A673 (cell line): ENCODE measurements at regions not wholly inside any gene's neighbourhood (a gene's known extent, or its start where the extent isn't known, plus 50 kb on each side); places are given as distances from the start of the nearest gene placed in this dataset.

ENCODE experiments used
- BruUV-seq: library from RNA; stranded (reverse); fragments of 400-500 nt; replicated peaks from 2 replicates; lab custom pipeline; 2021; lab: Mats Ljungman, UMichigan
- CTCF ChIA-PET: fragments of 300-600 bp; sonication (Branson Sonifier 250); formaldehyde crosslinking; loops from one replicate; lab custom pipeline; 2022; ENCODE audit warnings: antibody characterized with exemption; lab: Charles Lee
- POLR2A ChIA-PET: fragments of 300-600 bp; sonication (Branson Sonifier 250); formaldehyde crosslinking; loops from one replicate; lab custom pipeline; 2022; ENCODE audit warnings: antibody characterized with exemption; ENCODE audit not compliant: low non-redundant PET; lab: Charles Lee
- DNase-seq: peaks from one replicate; pipeline ENCODE4 v3.0.0-alpha.2; 2015; ENCODE audit warnings: low spot score
- H3K27ac ChIP-seq: fragments of 200-600 bp; sonication (generic); 2 replicates; pipeline ENCODE4 v1.5.1; 2016; ENCODE audit warnings: mixed run types, low read depth, mild to moderate bottlenecking, mixed read lengths, antibody characterized with exemption, low read length; ENCODE audit not compliant: poor library complexity, severe bottlenecking
- H3K27me3 ChIP-seq: fragments of 200-600 bp; sonication (generic); replicated peaks from 2 replicates; pipeline ENCODE4 v1.6.1; 2017; ENCODE audit warnings: mixed run types, low read depth, mild to moderate bottlenecking, mixed read lengths, antibody characterized with exemption, low read length; ENCODE audit not compliant: insufficient read depth, poor library complexity
- H3K36me3 ChIP-seq: fragments of 200-600 bp; sonication (generic); 2 replicates; pipeline ENCODE4 v1.6.1; 2016; ENCODE audit warnings: mixed run types, mild to moderate bottlenecking, mixed read lengths, antibody characterized with exemption, low read length; ENCODE audit not compliant: insufficient read depth, poor library complexity, severe bottlenecking
- H3K4me1 ChIP-seq: fragments of 200-600 bp; sonication (generic); 2 replicates; pipeline ENCODE4 v1.6.1; 2017; ENCODE audit warnings: mixed run types, mild to moderate bottlenecking, mixed read lengths, antibody characterized with exemption, low read length; ENCODE audit not compliant: insufficient read depth, poor library complexity, severe bottlenecking
- H3K4me3 ChIP-seq: fragments of 200-600 bp; sonication (generic); 2 replicates; pipeline ENCODE4 v1.5.1; 2016; ENCODE audit warnings: low read depth, mixed run types, mild to moderate bottlenecking, mixed read lengths, low read length; ENCODE audit not compliant: poor library complexity, severe bottlenecking
- H3K9me3 ChIP-seq: fragments of 200-600 bp; sonication (generic); 2 replicates; pipeline ENCODE4 v1.6.1; 2016; ENCODE audit warnings: mixed run types, low read depth, mild to moderate bottlenecking, mixed read lengths, antibody characterized with exemption, low read length; ENCODE audit not compliant: poor library complexity, severe bottlenecking
- EZH2 ChIP-seq: fragments of 200-600 bp; sonication (generic); IDR thresholded peaks from 2 replicates; pipeline ENCODE4 v1.6.1; 2017; ENCODE audit warnings: borderline replicate concordance, low read depth, mild to moderate bottlenecking, mixed read lengths, antibody characterized with exemption, low read length; ENCODE audit not compliant: poor library complexity, severe bottlenecking
- intact Hi-C: fragments of 100-400 bp; cut with micrococcal nuclease; formaldehyde crosslinking; loops from one replicate; pipeline ENCODE4 v1.10.0; 2022; ENCODE audit not compliant: unreplicated experiment
- TF ChIP-seq, protein P1 (sequence below): fragments of 300-800, 200-600 bp; sonication (generic); conservative IDR thresholded peaks from 2 replicates; pipeline ENCODE4 v1.5.1; 2017; ENCODE audit warnings: low read depth, mild to moderate bottlenecking, antibody characterized with exemption, low read length, moderate library complexity, mixed read lengths

DNA sequence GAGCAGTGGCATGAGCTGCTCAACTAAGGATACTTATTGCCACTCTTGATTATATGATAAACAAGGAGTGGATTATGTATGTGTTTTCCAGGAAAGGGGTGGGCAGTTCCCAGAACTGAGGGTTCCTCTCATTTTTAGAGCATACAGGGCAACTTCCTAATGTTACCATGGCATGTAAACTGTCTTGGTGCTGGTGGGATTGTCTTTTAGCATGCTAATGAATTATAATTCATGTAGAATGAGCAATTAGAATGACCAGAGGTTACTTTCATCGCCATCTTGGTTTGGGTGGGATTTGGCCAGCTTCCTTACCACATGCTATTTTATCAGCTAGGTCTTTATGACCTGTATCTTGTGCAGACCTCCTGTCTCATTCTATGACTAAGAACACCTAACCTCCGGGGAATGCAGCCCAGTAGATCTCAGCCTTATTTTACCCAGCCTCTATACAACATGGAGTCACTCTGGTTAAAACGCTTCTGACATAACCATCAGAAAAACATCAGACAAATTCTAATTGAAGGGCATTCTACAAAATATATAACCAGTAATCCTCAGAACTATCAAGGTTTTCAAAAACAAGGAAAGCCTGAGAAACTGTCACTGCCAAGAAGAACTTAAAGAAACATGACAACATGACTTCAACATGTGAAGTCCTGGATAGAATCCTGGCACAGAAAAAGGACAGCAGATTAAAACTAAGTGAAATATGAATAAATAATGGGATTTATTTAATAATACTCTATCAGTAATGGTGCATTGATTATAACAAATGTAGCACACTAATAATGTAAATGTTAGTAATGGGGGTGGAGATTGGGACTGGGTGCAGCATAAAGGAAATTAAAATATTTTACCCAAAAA, 365.0 kb downstream of the SEMA3D start:
- intact Hi-C loops, result no loop called here
- Histone ChIP-seq H3K4me1 (no peaks in the 10 kb centered on the region), H3K27me3 (no peaks in the 10 kb centered on the region), H3K27ac (no peak overlapping the region), H3K4me3 (no peak overlapping the region), H3K9me3 (no peaks in the 10 kb centered on the region), H3K36me3 (no peaks in the 10 kb centered on the region)
- no TSS peak for BruUV-seq
- ChIA-PET POLR2A (no interaction called here), CTCF (no interaction called here)
- TF ChIP-seq EZH2, result no peak
- TF ChIP-seq, protein P1, sequence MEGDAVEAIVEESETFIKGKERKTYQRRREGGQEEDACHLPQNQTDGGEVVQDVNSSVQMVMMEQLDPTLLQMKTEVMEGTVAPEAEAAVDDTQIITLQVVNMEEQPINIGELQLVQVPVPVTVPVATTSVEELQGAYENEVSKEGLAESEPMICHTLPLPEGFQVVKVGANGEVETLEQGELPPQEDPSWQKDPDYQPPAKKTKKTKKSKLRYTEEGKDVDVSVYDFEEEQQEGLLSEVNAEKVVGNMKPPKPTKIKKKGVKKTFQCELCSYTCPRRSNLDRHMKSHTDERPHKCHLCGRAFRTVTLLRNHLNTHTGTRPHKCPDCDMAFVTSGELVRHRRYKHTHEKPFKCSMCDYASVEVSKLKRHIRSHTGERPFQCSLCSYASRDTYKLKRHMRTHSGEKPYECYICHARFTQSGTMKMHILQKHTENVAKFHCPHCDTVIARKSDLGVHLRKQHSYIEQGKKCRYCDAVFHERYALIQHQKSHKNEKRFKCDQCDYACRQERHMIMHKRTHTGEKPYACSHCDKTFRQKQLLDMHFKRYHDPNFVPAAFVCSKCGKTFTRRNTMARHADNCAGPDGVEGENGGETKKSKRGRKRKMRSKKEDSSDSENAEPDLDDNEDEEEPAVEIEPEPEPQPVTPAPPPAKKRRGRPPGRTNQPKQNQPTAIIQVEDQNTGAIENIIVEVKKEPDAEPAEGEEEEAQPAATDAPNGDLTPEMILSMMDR, result no peak
- no peak for DNase-seq

DNA sequence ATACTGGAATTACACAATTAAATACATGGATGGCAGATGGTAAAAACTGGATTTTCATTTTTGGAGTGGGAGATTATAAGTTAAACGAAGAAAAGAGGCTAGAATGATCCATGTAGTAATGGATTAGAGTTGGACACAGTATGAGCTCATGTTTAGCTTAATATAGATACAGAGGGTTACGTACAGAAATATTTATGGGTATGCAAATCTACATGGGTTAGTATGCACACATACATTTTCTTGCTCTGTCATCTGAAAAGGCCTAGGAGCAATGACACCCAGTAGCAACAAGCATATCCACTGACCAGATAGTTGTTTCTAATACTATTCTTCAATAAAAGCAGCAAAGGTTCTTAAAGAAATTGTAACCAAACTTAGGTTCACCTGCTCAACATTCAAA, 366.4 kb downstream of the SEMA3D start:
- Histone ChIP-seq H3K9me3 (no peaks in the 10 kb centered on the region), H3K27ac (no peak overlapping the region), H3K4me3 (no peak overlapping the region), H3K27me3 (no peaks in the 10 kb centered on the region), H3K4me1 (no peaks in the 10 kb centered on the region), H3K36me3 (no peaks in the 10 kb centered on the region)
- no peak for TF ChIP-seq EZH2
- TF ChIP-seq, protein P1, result no peak
- intact Hi-C loops, result no loop called here
- CTCF ChIA-PET, result interaction anchor here (0.6 kb wide), 1 partner anchor 884 kb away, joined by 4 read pairs; no protein-coding TSS in a partner anchor
- no TSS peak for BruUV-seq
- POLR2A ChIA-PET, result no interaction called here
- DNase-seq, result no peak

DNA sequence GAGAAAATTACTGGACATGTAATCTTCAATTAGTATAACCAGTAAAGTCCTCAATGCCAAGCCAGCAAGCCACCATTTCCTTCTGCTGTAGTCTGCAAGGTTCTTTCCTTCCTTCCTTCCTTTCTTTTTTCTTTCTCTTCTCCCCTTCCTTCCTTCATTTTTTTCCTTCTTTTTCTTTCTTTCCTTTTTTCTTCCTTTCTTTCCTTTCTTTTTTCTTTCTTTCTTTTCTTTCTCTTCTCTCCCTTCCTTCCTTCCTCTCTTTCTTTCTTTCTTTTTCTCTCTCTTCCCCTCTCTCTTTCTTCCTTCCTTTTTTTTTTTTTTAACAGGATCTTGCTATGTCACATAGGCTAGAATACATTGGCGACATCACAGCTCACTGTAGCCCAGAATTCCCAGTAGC, 369.8 kb downstream of the SEMA3D start:
- Histone ChIP-seq H3K27me3 (no peaks in the 10 kb centered on the region), H3K27ac (no peak overlapping the region), H3K4me1 (no peaks in the 10 kb centered on the region), H3K9me3 (no peaks in the 10 kb centered on the region), H3K4me3 (no peak overlapping the region), H3K36me3 (no peaks in the 10 kb centered on the region)
- no TSS peak for BruUV-seq
- ChIA-PET CTCF (no interaction called here), POLR2A (interaction anchor here (0.5 to 0.6 kb wide), 2 partner anchors 205 to 482 kb away, joined by 3 to 4 read pairs; no protein-coding TSS in a partner anchor)
- no peak for TF ChIP-seq EZH2
- TF ChIP-seq, protein P1, result no peak
- intact Hi-C loops, result no loop called here
- no peak for DNase-seq
